H1 (cell line): ENCODE measurements at regions not wholly inside any gene's neighbourhood (a gene's known extent, or its start where the extent isn't known, plus 50 kb on each side); places are given as distances from the start of the nearest gene placed in this dataset.

ENCODE experiments used
- CTCF ChIA-PET: fragments of 300-600 bp; sonication (Branson Sonifier 250); formaldehyde crosslinking; loops from one replicate; lab custom pipeline; 2021; ENCODE audit not compliant: partially characterized antibody; lab: Charles Lee
- POLR2A ChIA-PET: fragments of 300-600 bp; sonication (Branson Sonifier 250); formaldehyde crosslinking; loops from one replicate; lab custom pipeline; 2021; ENCODE audit warnings: inconsistent platforms; ENCODE audit not compliant: partially characterized antibody; lab: Charles Lee
- DNase-seq, 2 experiments: peaks; one replicate each; pipeline versions ENCODE4 v3.0.0 to v3.0.0-alpha.2; 2010 to 2022; ENCODE audit warnings: low spot score in 2 of 2, low read depth in 1 of 2, mixed read lengths in 1 of 2
- FAIRE-seq: peaks from 2 replicates; lab custom pipeline; 2011; peaks lifted over from hg19 to GRCh38; lab: Jason Lieb, UNC
- H2AFZ ChIP-seq: 2 replicates; pipeline ENCODE4 v1.8.1; 2012; ENCODE audit warnings: low read length, inconsistent platforms
- H2AK5ac ChIP-seq: 2 replicates; pipeline ENCODE4 v1.6.1; 2013; ENCODE audit warnings: low read depth, low read length
- H2BK120ac ChIP-seq: replicated peaks from 2 replicates; pipeline ENCODE3; 2013; ENCODE audit warnings: low read depth, low read length, inconsistent platforms
- H2BK12ac ChIP-seq: 2 replicates; pipeline ENCODE4 v1.6.1; 2013; ENCODE audit warnings: low read depth, low read length
- H2BK15ac ChIP-seq: 2 replicates; pipeline ENCODE4 v1.6.1; 2013; ENCODE audit warnings: low read length
- H2BK20ac ChIP-seq: 2 replicates; pipeline ENCODE4 v1.6.1; 2013; ENCODE audit warnings: low read length
- H2BK5ac ChIP-seq: 2 replicates; pipeline ENCODE4 v1.6.1; 2013; ENCODE audit warnings: low read depth, low read length
- H3K14ac ChIP-seq: 2 replicates; pipeline ENCODE4 v1.6.1; 2013; ENCODE audit warnings: inconsistent platforms; ENCODE audit not compliant: insufficient read length
- H3K18ac ChIP-seq: 2 replicates; pipeline ENCODE4 v1.6.1; 2013; ENCODE audit warnings: low read length; ENCODE audit errors: extremely low read depth
- H3K23ac ChIP-seq: 2 replicates; pipeline ENCODE4 v1.6.1; 2013; ENCODE audit warnings: inconsistent platforms; ENCODE audit not compliant: insufficient read length
- H3K23me2 ChIP-seq: 2 replicates; pipeline ENCODE4 v1.6.1; 2013; ENCODE audit warnings: low read depth, low read length
- H3K27ac ChIP-seq: 2 replicates; pipeline ENCODE4 v1.6.1; 2011; ENCODE audit warnings: low read depth, low read length, inconsistent platforms
- H3K27me3 ChIP-seq, 4 experiments: replicated peaks in 1 of 4; 1 replicate in 1 of 4; 2 replicates in 3 of 4; pipeline versions ENCODE4 v1.6.1 to v1.8.1; 2011 to 2013; ENCODE audit warnings: low read length in 3 of 4, mild to moderate bottlenecking in 3 of 4, inconsistent platforms in 2 of 4, mixed read lengths in 2 of 4, moderate library complexity in 1 of 4; ENCODE audit not compliant: control insufficient read depth in 3 of 4, insufficient read depth in 3 of 4; ENCODE audit errors: extremely low read depth in 1 of 4
- H3K36me3 ChIP-seq, 4 experiments: 2 replicates each; pipeline versions ENCODE4 v1.6.1 to v1.8.1; 2011 to 2013; ENCODE audit warnings: mild to moderate bottlenecking in 4 of 4, low read length in 3 of 4, moderate library complexity in 2 of 4, control low read depth in 1 of 4, inconsistent platforms in 1 of 4; ENCODE audit not compliant: insufficient read depth in 4 of 4, control insufficient read depth in 2 of 4
- H3K4ac ChIP-seq: replicated peaks from 2 replicates; pipeline ENCODE3; 2013; ENCODE audit warnings: low read length, low read depth, mixed read lengths, inconsistent platforms; ENCODE audit not compliant: insufficient read length
- H3K4me1 ChIP-seq, 4 experiments: replicated peaks in 1 of 4; 1 replicate in 1 of 4; 2 replicates in 3 of 4; pipeline versions ENCODE4 v1.6.1 to v1.8.1; 2011 to 2013; ENCODE audit warnings: low read length in 3 of 4, inconsistent platforms in 2 of 4, mixed read lengths in 1 of 4; ENCODE audit not compliant: insufficient read depth in 4 of 4, control insufficient read depth in 3 of 4
- H3K4me2 ChIP-seq, 2 experiments: 2 replicates each; pipeline versions ENCODE4 v1.6.1 to v1.8.1; 2011 to 2013; ENCODE audit warnings: low read depth in 2 of 2, low read length in 2 of 2, control low read depth in 1 of 2, inconsistent platforms in 1 of 2, mild to moderate bottlenecking in 1 of 2; ENCODE audit not compliant: insufficient read depth in 1 of 2
- H3K4me3 ChIP-seq, 4 experiments: fragments of 200-600, 300-600 bp in 1 of 4; sonication (generic), shearing (Covaris generic), sonication (Bioruptor Twin) in 1 of 4; 2 replicates each; pipeline versions ENCODE4 v1.5.1 to v1.8.1; 2011 to 2016; ENCODE audit warnings: low read length in 4 of 4, low read depth in 3 of 4, control low read depth in 2 of 4, inconsistent platforms in 2 of 4, mild to moderate bottlenecking in 2 of 4, mixed read lengths in 1 of 4, moderate library complexity in 1 of 4; ENCODE audit not compliant: insufficient read depth in 2 of 4; ENCODE audit errors: extremely low read depth in 1 of 4
- H3K56ac ChIP-seq: replicated peaks from 2 replicates; pipeline ENCODE3; 2013; ENCODE audit warnings: low read depth, mild to moderate bottlenecking, mixed read lengths, low read length, inconsistent platforms; ENCODE audit not compliant: insufficient read length
- H3K79me1 ChIP-seq: 2 replicates; pipeline ENCODE4 v1.6.1; 2013; ENCODE audit warnings: low read depth, low read length, control low read depth
- H3K79me2 ChIP-seq, 2 experiments: 2 replicates each; pipeline versions ENCODE4 v1.6.1 to v1.8.1; 2012 to 2013; ENCODE audit warnings: low read length in 2 of 2, mild to moderate bottlenecking in 2 of 2, inconsistent platforms in 1 of 2; ENCODE audit not compliant: insufficient read depth in 2 of 2, control insufficient read depth in 1 of 2
- H3K9ac ChIP-seq, 4 experiments: replicated peaks in 1 of 4; 1 replicate in 1 of 4; 2 replicates in 3 of 4; pipeline versions ENCODE4 v1.6.1 to v1.8.1; 2011 to 2013; ENCODE audit warnings: low read depth in 3 of 4, low read length in 3 of 4, control low read depth in 2 of 4, mild to moderate bottlenecking in 2 of 4, moderate library complexity in 2 of 4, inconsistent platforms in 1 of 4; ENCODE audit errors: extremely low read depth in 1 of 4
- H3K9me3 ChIP-seq, 2 experiments: 2 replicates each; pipeline versions ENCODE4 v1.6.1 to v1.8.1; 2012 to 2013; ENCODE audit warnings: mild to moderate bottlenecking in 2 of 2, moderate library complexity in 2 of 2, control low read depth in 1 of 2, inconsistent platforms in 1 of 2, low read depth in 1 of 2, low read length in 1 of 2, mixed read lengths in 1 of 2; ENCODE audit not compliant: insufficient read depth in 2 of 2
- H4K20me1 ChIP-seq, 2 experiments: replicated peaks in 1 of 2; 2 replicates each; pipeline versions ENCODE3 to v1.8.1; 2011 to 2013; ENCODE audit warnings: inconsistent platforms in 2 of 2, low read length in 2 of 2, mild to moderate bottlenecking in 1 of 2; ENCODE audit not compliant: insufficient read depth in 2 of 2, control insufficient read depth in 1 of 2
- H4K5ac ChIP-seq: 2 replicates; pipeline ENCODE4 v1.6.1; 2013; ENCODE audit warnings: low read length, low read depth, mixed read lengths, inconsistent platforms; ENCODE audit not compliant: insufficient read length
- H4K8ac ChIP-seq: 2 replicates; pipeline ENCODE4 v1.8.0; 2013; ENCODE audit warnings: mild to moderate bottlenecking, moderate library complexity, low read length, inconsistent platforms; ENCODE audit not compliant: insufficient read depth; ENCODE audit errors: extremely low read depth
- H4K91ac ChIP-seq: replicated peaks from 2 replicates; pipeline ENCODE3; 2013; ENCODE audit warnings: low read length, mixed read lengths, inconsistent platforms; ENCODE audit not compliant: insufficient read length
- RAD21 ChIP-seq, 2 experiments: IDR thresholded peaks in 1 of 2; conservative IDR thresholded peaks in 1 of 2; 2 replicates each; pipeline ENCODE4 v1.6.1; 2011; ENCODE audit warnings: low read depth in 2 of 2, low read length in 2 of 2, improper control_type of control experiment in 1 of 2, inconsistent platforms in 1 of 2, mild to moderate bottlenecking in 1 of 2, moderate library complexity in 1 of 2
- RXRA ChIP-seq: IDR thresholded peaks from 2 replicates; pipeline ENCODE4 v1.6.1; 2011; ENCODE audit warnings: low read depth, mild to moderate bottlenecking, low read length, moderate library complexity; ENCODE audit not compliant: insufficient read depth
- SRF ChIP-seq: IDR thresholded peaks from 2 replicates; pipeline ENCODE4 v1.6.1; 2011; ENCODE audit warnings: mild to moderate bottlenecking, low read depth, low read length, moderate library complexity
- TF ChIP-seq, protein P1 (sequence below), 3 experiments: IDR thresholded peaks; 1 replicate in 2 of 3; 2 replicates in 1 of 3; pipeline versions ENCODE4 v1.5.1 to v1.6.1; 2011; ENCODE audit warnings: low read length in 3 of 3, mild to moderate bottlenecking in 3 of 3, inconsistent platforms in 2 of 3, low read depth in 1 of 3, moderate library complexity in 1 of 3; ENCODE audit not compliant: insufficient read depth in 1 of 3; ENCODE audit errors: control extremely low read depth in 1 of 3

GRCh38 chr12:21065845-21066244, 65.1 kb upstream of the SLCO1B1 start:
- H3K79me1 ChIP-seq, result no peaks in the 10 kb centered on the region
- H3K9ac ChIP-seq, result no peak overlapping the region
- DNase-seq, result no peak
- no peaks in the 10 kb centered on the region for H4K20me1 ChIP-seq
- TF ChIP-seq RXRA (no peak), RAD21 (IDR thresholded peaks at IDR 0.05 in 1 of 2, conservative IDR thresholded peaks at IDR 0.05 in 1 of 2; ENCODE audit: low read depth in 2 of 2, low read length in 2 of 2) (peak; percentile 77 to 78), SRF (no peak)
- TF ChIP-seq, protein P1, sequence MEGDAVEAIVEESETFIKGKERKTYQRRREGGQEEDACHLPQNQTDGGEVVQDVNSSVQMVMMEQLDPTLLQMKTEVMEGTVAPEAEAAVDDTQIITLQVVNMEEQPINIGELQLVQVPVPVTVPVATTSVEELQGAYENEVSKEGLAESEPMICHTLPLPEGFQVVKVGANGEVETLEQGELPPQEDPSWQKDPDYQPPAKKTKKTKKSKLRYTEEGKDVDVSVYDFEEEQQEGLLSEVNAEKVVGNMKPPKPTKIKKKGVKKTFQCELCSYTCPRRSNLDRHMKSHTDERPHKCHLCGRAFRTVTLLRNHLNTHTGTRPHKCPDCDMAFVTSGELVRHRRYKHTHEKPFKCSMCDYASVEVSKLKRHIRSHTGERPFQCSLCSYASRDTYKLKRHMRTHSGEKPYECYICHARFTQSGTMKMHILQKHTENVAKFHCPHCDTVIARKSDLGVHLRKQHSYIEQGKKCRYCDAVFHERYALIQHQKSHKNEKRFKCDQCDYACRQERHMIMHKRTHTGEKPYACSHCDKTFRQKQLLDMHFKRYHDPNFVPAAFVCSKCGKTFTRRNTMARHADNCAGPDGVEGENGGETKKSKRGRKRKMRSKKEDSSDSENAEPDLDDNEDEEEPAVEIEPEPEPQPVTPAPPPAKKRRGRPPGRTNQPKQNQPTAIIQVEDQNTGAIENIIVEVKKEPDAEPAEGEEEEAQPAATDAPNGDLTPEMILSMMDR (IDR thresholded peaks at IDR 0.05; ENCODE audit: control extremely low read depth in 1 of 3, insufficient read depth in 1 of 3, low read depth in 1 of 3, low read length in 3 of 3), result peak in 2 of 3 experiments; percentile 54 to 56; a peak in 3 of 4 replicates
- no peak overlapping the region for H2BK15ac ChIP-seq
- no peak overlapping the region for H3K4ac ChIP-seq
- no peak overlapping the region for H4K8ac ChIP-seq
- H3K23me2 ChIP-seq, result no peaks in the 10 kb centered on the region
- H2BK20ac ChIP-seq, result no peak overlapping the region
- H3K18ac ChIP-seq, result no peak overlapping the region
- no peak overlapping the region for H3K27ac ChIP-seq
- no peak overlapping the region for H2AK5ac ChIP-seq
- no peaks in the 10 kb centered on the region for H3K4me1 ChIP-seq
- no peak overlapping the region for H2BK5ac ChIP-seq
- H3K36me3 ChIP-seq, result no peaks in the 10 kb centered on the region
- H3K9me3 ChIP-seq, result no peaks in the 10 kb centered on the region
- CTCF ChIA-PET, result interaction anchor here (0.6 to 2.8 kb wide), 18 partner anchors 15 to 680 kb away, joined by 3 to 14 read pairs (median 4); no protein-coding TSS in a partner anchor
- no peak overlapping the region for H3K4me2 ChIP-seq
- H3K56ac ChIP-seq, result no peak overlapping the region
- no peak overlapping the region for H3K14ac ChIP-seq
- H3K79me2 ChIP-seq, result no peaks in the 10 kb centered on the region
- H2BK12ac ChIP-seq, result no peak overlapping the region
- POLR2A ChIA-PET, result no interaction called here
- H3K27me3 ChIP-seq, result no peaks in the 10 kb centered on the region
- no peak for FAIRE-seq
- H4K91ac ChIP-seq, result no peak overlapping the region
- no peak overlapping the region for H2AFZ ChIP-seq
- no peak overlapping the region for H3K23ac ChIP-seq
- no peak overlapping the region for H2BK120ac ChIP-seq
- H3K4me3 ChIP-seq, result no peak overlapping the region
- no peak overlapping the region for H4K5ac ChIP-seq
